Panc1 (cell line): ENCODE measurements at regions not wholly inside any gene's neighbourhood (a gene's known extent, or its start where the extent isn't known, plus 50 kb on each side); places are given as distances from the start of the nearest gene placed in this dataset.

Source experiments
- ATAC-seq: fragments of 200-7000 bp; cut with Tn5 transposase; 2 replicates; pipeline ENCODE4 v1.9.1; 2020; ENCODE audit warnings: mild to moderate bottlenecking, moderate library complexity
- BruUV-seq: library from RNA; stranded (reverse); fragments of 400-500 nt; replicated peaks from 2 replicates; lab custom pipeline; 2021; lab: Mats Ljungman, UMichigan
- CTCF ChIA-PET: fragments of 300-600 bp; sonication (Branson Sonifier 250); formaldehyde crosslinking; loops from one replicate; lab custom pipeline; 2022; ENCODE audit warnings: antibody characterized with exemption; lab: Charles Lee
- POLR2A ChIA-PET: fragments of 300-600 bp; sonication (Branson Sonifier 250); formaldehyde crosslinking; loops from one replicate; lab custom pipeline; 2022; ENCODE audit warnings: antibody characterized with exemption; lab: Charles Lee
- DNase-seq: peaks from one replicate; pipeline ENCODE4 v3.0.0-alpha.2; 2010; ENCODE audit warnings: low read depth, low spot score
- H3K27ac ChIP-seq: 2 replicates; pipeline ENCODE4 v1.5.1; 2011; ENCODE audit warnings: mild to moderate bottlenecking, low read length, inconsistent platforms
- H3K27me3 ChIP-seq: fragments of 200-500 bp; sonication (Bioruptor generic); 2 replicates; pipeline ENCODE4 v1.6.0; 2014; ENCODE audit warnings: low read length, inconsistent platforms; ENCODE audit not compliant: control insufficient read depth, insufficient read depth
- H3K36me3 ChIP-seq: fragments of 200-500 bp; sonication (Bioruptor generic); 2 replicates; pipeline ENCODE4 v1.5.1; 2014; ENCODE audit warnings: inconsistent platforms, mild to moderate bottlenecking, low read length, moderate library complexity; ENCODE audit not compliant: control insufficient read depth, insufficient read depth
- H3K4me1 ChIP-seq: 2 replicates; pipeline ENCODE4 v1.5.1; 2011; ENCODE audit warnings: inconsistent platforms, mild to moderate bottlenecking, low read length, moderate library complexity; ENCODE audit not compliant: control insufficient read depth, insufficient read depth
- H3K4me3 ChIP-seq, 2 experiments: 2 replicates each; pipeline ENCODE4 v1.5.1; 2011 to 2012; ENCODE audit warnings: low read depth in 2 of 2, low read length in 2 of 2, mild to moderate bottlenecking in 2 of 2, inconsistent platforms in 1 of 2, moderate library complexity in 1 of 2
- H3K9me3 ChIP-seq: fragments of 200-500 bp; sonication (Bioruptor generic); 2 replicates; pipeline ENCODE4 v1.5.1; 2014; ENCODE audit warnings: low read depth, mild to moderate bottlenecking, inconsistent platforms, low read length, moderate library complexity; ENCODE audit not compliant: control insufficient read depth, insufficient read depth
- POLR2AphosphoS5 ChIP-seq: IDR thresholded peaks from 2 replicates; pipeline ENCODE4 v1.6.1; 2012; ENCODE audit warnings: mild to moderate bottlenecking, low read depth, low read length, moderate library complexity
- SIN3A ChIP-seq: IDR thresholded peaks from 2 replicates; pipeline ENCODE4 v1.6.1; 2012; ENCODE audit warnings: low read depth, mild to moderate bottlenecking, low read length, moderate library complexity, borderline replicate concordance; ENCODE audit not compliant: insufficient read depth
- TCF7L2 ChIP-seq: IDR thresholded peaks from 2 replicates; pipeline ENCODE4 v1.6.1; 2011; ENCODE audit warnings: mild to moderate bottlenecking, low read depth, low read length, inconsistent platforms
- in situ Hi-C: cut with HindIII; loops from 2 replicates; pipeline ENCODE4 v1.10.0; 2016; ENCODE audit warnings: low sequenced_read_pairs, low pct_unique_long_range_greater_than_20kb
- intact Hi-C: fragments of 100-400 bp; cut with micrococcal nuclease; formaldehyde crosslinking; loops from one replicate; pipeline ENCODE4 v1.10.0; 2022; ENCODE audit not compliant: unreplicated experiment
- TF ChIP-seq, protein P1 (sequence below): fragments of 450-650 bp; IDR thresholded peaks from 2 replicates; pipeline ENCODE4 v1.5.1; 2017; ENCODE audit warnings: mild to moderate bottlenecking
- TF ChIP-seq, protein P2 (sequence below), 2 experiments: IDR thresholded peaks; 2 replicates each; pipeline ENCODE4 v1.6.1; 2011 to 2012; ENCODE audit warnings: low read depth in 2 of 2, control low read depth in 1 of 2, low read length in 1 of 2, mild to moderate bottlenecking in 1 of 2, moderate library complexity in 1 of 2; ENCODE audit not compliant: insufficient read depth in 1 of 2

DNA sequence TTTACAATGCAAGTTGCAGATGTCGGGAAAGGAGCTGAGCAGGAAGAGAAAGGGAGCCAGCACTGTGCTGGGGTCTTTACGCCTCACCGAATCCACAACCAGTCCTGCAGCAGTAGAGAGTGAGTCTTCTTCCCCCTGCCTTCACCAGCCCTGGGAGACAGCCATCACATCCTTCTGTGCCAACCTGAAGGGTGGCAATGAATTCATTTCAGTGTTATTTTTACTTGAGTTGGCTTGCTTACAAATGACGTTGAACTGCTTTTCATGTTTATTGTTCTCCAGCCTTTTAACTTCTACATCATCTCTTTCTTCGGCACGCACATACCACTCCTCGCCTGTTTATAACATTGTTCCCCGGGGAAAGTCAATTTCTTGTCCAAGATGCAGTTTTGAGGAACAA is 77.1 kb downstream of the TRIM42 start:
- ChIA-PET CTCF (no interaction called here), POLR2A (no interaction called here)
- ATAC-seq: no peak

DNA sequence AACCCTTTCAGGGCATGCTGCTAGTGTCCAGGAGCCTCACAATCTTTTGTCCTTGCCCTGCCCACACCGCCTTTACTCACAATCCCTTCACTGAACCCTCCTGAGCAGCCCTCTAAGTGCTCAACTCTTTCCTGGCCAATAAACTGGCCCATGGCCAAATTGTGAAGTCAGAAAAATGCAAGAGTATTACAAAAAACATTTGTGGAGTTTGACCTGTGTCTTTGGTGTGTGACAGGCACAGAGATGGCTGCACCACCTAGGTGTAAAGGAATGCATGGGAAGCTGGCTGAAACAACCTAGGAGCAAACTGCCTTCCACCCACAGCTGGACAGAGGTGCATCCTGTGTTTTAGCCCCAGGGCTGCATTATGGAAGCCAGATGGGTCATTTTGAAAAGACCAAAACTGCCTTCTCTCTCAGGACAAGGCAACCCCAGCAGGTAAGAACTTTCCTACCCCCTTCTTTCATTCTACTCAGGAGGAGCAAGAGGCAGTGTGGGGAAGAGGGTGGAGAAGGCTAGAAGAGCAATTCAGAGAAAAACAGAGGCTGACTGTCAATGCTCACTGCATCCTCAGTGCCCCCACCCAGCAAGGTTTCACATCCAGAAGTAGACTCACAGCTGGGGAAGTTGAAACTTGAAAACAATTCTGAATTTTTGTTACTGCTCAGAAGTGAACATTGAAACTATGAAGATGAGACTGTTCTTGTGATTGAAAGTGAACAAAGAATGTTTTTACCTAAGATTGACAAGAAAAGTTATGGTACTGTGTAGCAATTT is 78.6 kb downstream of the TRIM42 start:
- ChIA-PET CTCF (no interaction called here), POLR2A (no interaction called here)
- H3K4me1 ChIP-seq: no peaks in the 10 kb centered on the region
- intact Hi-C loops (no loop called here), in situ Hi-C loops (no loop called here)
- TF ChIP-seq, protein P1, sequence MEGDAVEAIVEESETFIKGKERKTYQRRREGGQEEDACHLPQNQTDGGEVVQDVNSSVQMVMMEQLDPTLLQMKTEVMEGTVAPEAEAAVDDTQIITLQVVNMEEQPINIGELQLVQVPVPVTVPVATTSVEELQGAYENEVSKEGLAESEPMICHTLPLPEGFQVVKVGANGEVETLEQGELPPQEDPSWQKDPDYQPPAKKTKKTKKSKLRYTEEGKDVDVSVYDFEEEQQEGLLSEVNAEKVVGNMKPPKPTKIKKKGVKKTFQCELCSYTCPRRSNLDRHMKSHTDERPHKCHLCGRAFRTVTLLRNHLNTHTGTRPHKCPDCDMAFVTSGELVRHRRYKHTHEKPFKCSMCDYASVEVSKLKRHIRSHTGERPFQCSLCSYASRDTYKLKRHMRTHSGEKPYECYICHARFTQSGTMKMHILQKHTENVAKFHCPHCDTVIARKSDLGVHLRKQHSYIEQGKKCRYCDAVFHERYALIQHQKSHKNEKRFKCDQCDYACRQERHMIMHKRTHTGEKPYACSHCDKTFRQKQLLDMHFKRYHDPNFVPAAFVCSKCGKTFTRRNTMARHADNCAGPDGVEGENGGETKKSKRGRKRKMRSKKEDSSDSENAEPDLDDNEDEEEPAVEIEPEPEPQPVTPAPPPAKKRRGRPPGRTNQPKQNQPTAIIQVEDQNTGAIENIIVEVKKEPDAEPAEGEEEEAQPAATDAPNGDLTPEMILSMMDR: no peak
- TF ChIP-seq SIN3A: no peak
- no peak for TF ChIP-seq TCF7L2
- no TSS peak for BruUV-seq
- no peak overlapping the region for H3K4me3 ChIP-seq
- H3K27me3 ChIP-seq: peaks cover 4% of the 10 kb centered on the region
- no peaks in the 10 kb centered on the region for H3K36me3 ChIP-seq
- H3K9me3 ChIP-seq: no peaks in the 10 kb centered on the region
- H3K27ac ChIP-seq: no peak overlapping the region
- no peak for DNase-seq
- no peak for ATAC-seq

More for the DNA sequence above, 77.1 kb downstream of the TRIM42 start:
- TF ChIP-seq TCF7L2: no peak
- TF ChIP-seq SIN3A: no peak
- TF ChIP-seq, protein P1: no peak
- no peak for TF ChIP-seq POLR2AphosphoS5
- TF ChIP-seq, protein P2, sequence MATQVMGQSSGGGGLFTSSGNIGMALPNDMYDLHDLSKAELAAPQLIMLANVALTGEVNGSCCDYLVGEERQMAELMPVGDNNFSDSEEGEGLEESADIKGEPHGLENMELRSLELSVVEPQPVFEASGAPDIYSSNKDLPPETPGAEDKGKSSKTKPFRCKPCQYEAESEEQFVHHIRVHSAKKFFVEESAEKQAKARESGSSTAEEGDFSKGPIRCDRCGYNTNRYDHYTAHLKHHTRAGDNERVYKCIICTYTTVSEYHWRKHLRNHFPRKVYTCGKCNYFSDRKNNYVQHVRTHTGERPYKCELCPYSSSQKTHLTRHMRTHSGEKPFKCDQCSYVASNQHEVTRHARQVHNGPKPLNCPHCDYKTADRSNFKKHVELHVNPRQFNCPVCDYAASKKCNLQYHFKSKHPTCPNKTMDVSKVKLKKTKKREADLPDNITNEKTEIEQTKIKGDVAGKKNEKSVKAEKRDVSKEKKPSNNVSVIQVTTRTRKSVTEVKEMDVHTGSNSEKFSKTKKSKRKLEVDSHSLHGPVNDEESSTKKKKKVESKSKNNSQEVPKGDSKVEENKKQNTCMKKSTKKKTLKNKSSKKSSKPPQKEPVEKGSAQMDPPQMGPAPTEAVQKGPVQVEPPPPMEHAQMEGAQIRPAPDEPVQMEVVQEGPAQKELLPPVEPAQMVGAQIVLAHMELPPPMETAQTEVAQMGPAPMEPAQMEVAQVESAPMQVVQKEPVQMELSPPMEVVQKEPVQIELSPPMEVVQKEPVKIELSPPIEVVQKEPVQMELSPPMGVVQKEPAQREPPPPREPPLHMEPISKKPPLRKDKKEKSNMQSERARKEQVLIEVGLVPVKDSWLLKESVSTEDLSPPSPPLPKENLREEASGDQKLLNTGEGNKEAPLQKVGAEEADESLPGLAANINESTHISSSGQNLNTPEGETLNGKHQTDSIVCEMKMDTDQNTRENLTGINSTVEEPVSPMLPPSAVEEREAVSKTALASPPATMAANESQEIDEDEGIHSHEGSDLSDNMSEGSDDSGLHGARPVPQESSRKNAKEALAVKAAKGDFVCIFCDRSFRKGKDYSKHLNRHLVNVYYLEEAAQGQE (IDR thresholded peaks at IDR 0.05; ENCODE audit: insufficient read depth in 1 of 2, low read depth in 2 of 2, low read length in 1 of 2): no peak
- Histone ChIP-seq H3K27me3 (peaks cover 4% of the 10 kb centered on the region), H3K4me1 (no peaks in the 10 kb centered on the region), H3K4me3 (no peak overlapping the region), H3K27ac (no peak overlapping the region), H3K9me3 (no peaks in the 10 kb centered on the region), H3K36me3 (no peaks in the 10 kb centered on the region)
- DNase-seq: no peak
- intact Hi-C loops (no loop called here), in situ Hi-C loops (no loop called here)
- BruUV-seq: no TSS peak
